Neural cell (in vitro differentiated cells): ENCODE measurements at regions not wholly inside any gene's neighbourhood (a gene's known extent, or its start where the extent isn't known, plus 50 kb on each side); places are given as distances from the start of the nearest gene placed in this dataset.

Source experiments
- H2AFZ ChIP-seq: fragments of 200-600, 300-800 bp; sonication (generic), shearing (Covaris generic); 2 replicates; pipeline ENCODE4 v1.6.0; 2014; ENCODE audit warnings: low read depth, mild to moderate bottlenecking, antibody characterized with exemption, low read length, moderate library complexity
- H3F3A ChIP-seq: fragments of 200-600 bp; shearing (Covaris generic); 2 replicates; pipeline ENCODE4 v1.6.1; 2016; ENCODE audit warnings: mild to moderate bottlenecking, moderate library complexity, mixed read lengths, antibody characterized with exemption, low read length; ENCODE audit not compliant: insufficient read depth, poor library complexity, severe bottlenecking
- H3K27ac ChIP-seq: fragments of 200-600, 300-800 bp; sonication (generic), shearing (Covaris generic); 2 replicates; pipeline ENCODE4 v1.5.1; 2014; ENCODE audit warnings: mild to moderate bottlenecking, low read length, moderate library complexity
- H3K27me3 ChIP-seq: fragments of 300-800, 200-600 bp; sonication (generic), shearing (Covaris generic); 2 replicates; pipeline ENCODE4 v1.6.0; 2014; ENCODE audit warnings: mild to moderate bottlenecking, low read depth, low read length, moderate library complexity; ENCODE audit not compliant: insufficient read depth
- H3K36me3 ChIP-seq: fragments of 300-800, 200-600 bp; sonication (generic), shearing (Covaris generic); 2 replicates; pipeline ENCODE4 v1.5.1; 2014; ENCODE audit warnings: mild to moderate bottlenecking, antibody characterized with exemption, low read length, moderate library complexity; ENCODE audit not compliant: insufficient read depth
- H3K4me2 ChIP-seq: fragments of 300-800, 200-600 bp; sonication (generic), shearing (Covaris generic); 2 replicates; pipeline ENCODE4 v1.6.0; 2014; ENCODE audit warnings: mild to moderate bottlenecking, low read length
- H3K4me3 ChIP-seq: fragments of 300-800, 200-600 bp; sonication (generic), shearing (Covaris generic); 2 replicates; pipeline ENCODE4 v1.5.1; 2014; ENCODE audit warnings: mild to moderate bottlenecking, low read length, moderate library complexity
- H3K79me2 ChIP-seq: fragments of 200-600 bp; shearing (Covaris generic); replicated peaks from 2 replicates; pipeline ENCODE4 v1.6.0; 2014; ENCODE audit warnings: mild to moderate bottlenecking, low read length, moderate library complexity; ENCODE audit not compliant: insufficient read depth
- H3K9ac ChIP-seq: fragments of 300-800, 200-600 bp; sonication (generic), shearing (Covaris generic); 2 replicates; pipeline ENCODE4 v1.6.1; 2016; ENCODE audit warnings: mild to moderate bottlenecking, low read length, mixed read lengths
- H3K9me2 ChIP-seq: fragments of 200-600 bp; shearing (Covaris generic); 2 replicates; pipeline ENCODE4 v1.6.1; 2016; ENCODE audit warnings: mild to moderate bottlenecking, low read length, mixed read lengths; ENCODE audit not compliant: insufficient read depth
- H3K9me3 ChIP-seq: fragments of 200-600, 300-800 bp; sonication (generic), shearing (Covaris generic); 2 replicates; pipeline ENCODE4 v1.6.1; 2016; ENCODE audit warnings: mild to moderate bottlenecking, mixed run types, low read length, moderate library complexity, mixed read lengths
- H4K20me1 ChIP-seq: fragments of 200-600 bp; shearing (Covaris generic); 2 replicates; pipeline ENCODE4 v1.6.1; 2016; ENCODE audit warnings: mild to moderate bottlenecking, mixed run types; ENCODE audit not compliant: insufficient read depth
- EP300 ChIP-seq: fragments of 450-650 bp; conservative IDR thresholded peaks from 2 replicates; pipeline ENCODE4 v1.6.1; 2014; ENCODE audit warnings: antibody characterized with exemption, mild to moderate bottlenecking, moderate library complexity; ENCODE audit not compliant: poor library complexity, severe bottlenecking
- EZH2 ChIP-seq: fragments of 200-600, 300-800 bp; shearing (Covaris generic), sonication (generic); IDR thresholded peaks from 2 replicates; pipeline ENCODE4 v1.6.1; 2014; ENCODE audit warnings: antibody characterized with exemption, low read length, borderline replicate concordance, mild to moderate bottlenecking; ENCODE audit not compliant: insufficient read depth, poor library complexity, severe bottlenecking
- MXI1 ChIP-seq: fragments of 450-650 bp; conservative IDR thresholded peaks from 2 replicates; pipeline ENCODE4 v1.6.1; 2014; ENCODE audit warnings: antibody characterized with exemption, mild to moderate bottlenecking; ENCODE audit not compliant: poor library complexity, severe bottlenecking
- POLR2AphosphoS5 ChIP-seq: IDR thresholded peaks from 2 replicates; pipeline ENCODE4 v1.6.1; 2012
- RAD21 ChIP-seq: fragments of 450-650 bp; conservative IDR thresholded peaks from 2 replicates; pipeline ENCODE4 v1.6.1; 2014; ENCODE audit warnings: antibody characterized with exemption, mild to moderate bottlenecking, moderate library complexity
- SMC3 ChIP-seq: fragments of 450-650 bp; conservative IDR thresholded peaks from 2 replicates; pipeline ENCODE4 v1.6.1; 2014; ENCODE audit warnings: antibody characterized with exemption, mild to moderate bottlenecking, moderate library complexity; ENCODE audit not compliant: poor library complexity
- TAF1 ChIP-seq: IDR thresholded peaks from 2 replicates; pipeline ENCODE4 v1.6.1; 2012; ENCODE audit warnings: low read depth
- TF ChIP-seq, protein P1 (sequence below): fragments of 450-650 bp; IDR thresholded peaks from 2 replicates; pipeline ENCODE4 v1.5.1; 2014; ENCODE audit warnings: antibody characterized with exemption, mild to moderate bottlenecking, moderate library complexity; ENCODE audit not compliant: poor library complexity, severe bottlenecking
- TF ChIP-seq, protein P2 (sequence below): IDR thresholded peaks from 2 replicates; pipeline ENCODE4 v1.6.1; 2012; ENCODE audit warnings: borderline replicate concordance

DNA sequence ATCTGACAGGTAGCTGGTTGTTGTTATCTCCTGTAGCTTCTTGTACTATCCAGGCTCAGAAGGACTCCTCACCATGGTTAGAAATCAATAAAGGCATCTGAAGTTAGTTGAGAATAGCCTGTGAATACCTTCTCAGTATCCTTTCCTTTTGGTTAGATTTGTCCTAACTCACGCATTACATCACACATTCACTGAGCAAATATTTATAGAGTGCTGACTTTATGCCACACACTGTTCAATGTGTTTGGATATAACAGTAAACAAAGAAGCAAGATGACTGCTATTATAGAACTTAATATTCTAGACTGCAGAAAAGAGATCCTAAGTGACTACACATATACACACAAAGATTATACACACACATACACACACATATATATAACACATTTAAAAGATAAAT is 889.9 kb upstream of the CHAC2 start:
- H3K27me3 ChIP-seq = no peaks in the 10 kb centered on the region
- H3K9ac ChIP-seq = no peak overlapping the region
- H3K9me2 ChIP-seq = no peaks in the 10 kb centered on the region
- no peaks in the 10 kb centered on the region for H3K9me3 ChIP-seq
- H3K36me3 ChIP-seq = no peaks in the 10 kb centered on the region
- TF ChIP-seq, protein P1, sequence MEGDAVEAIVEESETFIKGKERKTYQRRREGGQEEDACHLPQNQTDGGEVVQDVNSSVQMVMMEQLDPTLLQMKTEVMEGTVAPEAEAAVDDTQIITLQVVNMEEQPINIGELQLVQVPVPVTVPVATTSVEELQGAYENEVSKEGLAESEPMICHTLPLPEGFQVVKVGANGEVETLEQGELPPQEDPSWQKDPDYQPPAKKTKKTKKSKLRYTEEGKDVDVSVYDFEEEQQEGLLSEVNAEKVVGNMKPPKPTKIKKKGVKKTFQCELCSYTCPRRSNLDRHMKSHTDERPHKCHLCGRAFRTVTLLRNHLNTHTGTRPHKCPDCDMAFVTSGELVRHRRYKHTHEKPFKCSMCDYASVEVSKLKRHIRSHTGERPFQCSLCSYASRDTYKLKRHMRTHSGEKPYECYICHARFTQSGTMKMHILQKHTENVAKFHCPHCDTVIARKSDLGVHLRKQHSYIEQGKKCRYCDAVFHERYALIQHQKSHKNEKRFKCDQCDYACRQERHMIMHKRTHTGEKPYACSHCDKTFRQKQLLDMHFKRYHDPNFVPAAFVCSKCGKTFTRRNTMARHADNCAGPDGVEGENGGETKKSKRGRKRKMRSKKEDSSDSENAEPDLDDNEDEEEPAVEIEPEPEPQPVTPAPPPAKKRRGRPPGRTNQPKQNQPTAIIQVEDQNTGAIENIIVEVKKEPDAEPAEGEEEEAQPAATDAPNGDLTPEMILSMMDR = no peak
- TF ChIP-seq RAD21 = no peak
- no peak for TF ChIP-seq SMC3
- no peak for TF ChIP-seq MXI1
- TF ChIP-seq TAF1 = no peak
- TF ChIP-seq EP300 = no peak
- no peak for TF ChIP-seq EZH2
- no peak for TF ChIP-seq POLR2AphosphoS5
- TF ChIP-seq, protein P2, sequence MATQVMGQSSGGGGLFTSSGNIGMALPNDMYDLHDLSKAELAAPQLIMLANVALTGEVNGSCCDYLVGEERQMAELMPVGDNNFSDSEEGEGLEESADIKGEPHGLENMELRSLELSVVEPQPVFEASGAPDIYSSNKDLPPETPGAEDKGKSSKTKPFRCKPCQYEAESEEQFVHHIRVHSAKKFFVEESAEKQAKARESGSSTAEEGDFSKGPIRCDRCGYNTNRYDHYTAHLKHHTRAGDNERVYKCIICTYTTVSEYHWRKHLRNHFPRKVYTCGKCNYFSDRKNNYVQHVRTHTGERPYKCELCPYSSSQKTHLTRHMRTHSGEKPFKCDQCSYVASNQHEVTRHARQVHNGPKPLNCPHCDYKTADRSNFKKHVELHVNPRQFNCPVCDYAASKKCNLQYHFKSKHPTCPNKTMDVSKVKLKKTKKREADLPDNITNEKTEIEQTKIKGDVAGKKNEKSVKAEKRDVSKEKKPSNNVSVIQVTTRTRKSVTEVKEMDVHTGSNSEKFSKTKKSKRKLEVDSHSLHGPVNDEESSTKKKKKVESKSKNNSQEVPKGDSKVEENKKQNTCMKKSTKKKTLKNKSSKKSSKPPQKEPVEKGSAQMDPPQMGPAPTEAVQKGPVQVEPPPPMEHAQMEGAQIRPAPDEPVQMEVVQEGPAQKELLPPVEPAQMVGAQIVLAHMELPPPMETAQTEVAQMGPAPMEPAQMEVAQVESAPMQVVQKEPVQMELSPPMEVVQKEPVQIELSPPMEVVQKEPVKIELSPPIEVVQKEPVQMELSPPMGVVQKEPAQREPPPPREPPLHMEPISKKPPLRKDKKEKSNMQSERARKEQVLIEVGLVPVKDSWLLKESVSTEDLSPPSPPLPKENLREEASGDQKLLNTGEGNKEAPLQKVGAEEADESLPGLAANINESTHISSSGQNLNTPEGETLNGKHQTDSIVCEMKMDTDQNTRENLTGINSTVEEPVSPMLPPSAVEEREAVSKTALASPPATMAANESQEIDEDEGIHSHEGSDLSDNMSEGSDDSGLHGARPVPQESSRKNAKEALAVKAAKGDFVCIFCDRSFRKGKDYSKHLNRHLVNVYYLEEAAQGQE = no peak
- no peaks in the 10 kb centered on the region for H3F3A ChIP-seq
- H3K4me3 ChIP-seq = no peak overlapping the region
- no peak overlapping the region for H3K27ac ChIP-seq
- H4K20me1 ChIP-seq = no peaks in the 10 kb centered on the region
- H3K4me2 ChIP-seq = no peak overlapping the region
- H3K79me2 ChIP-seq = no peaks in the 10 kb centered on the region
- no peak overlapping the region for H2AFZ ChIP-seq

DNA sequence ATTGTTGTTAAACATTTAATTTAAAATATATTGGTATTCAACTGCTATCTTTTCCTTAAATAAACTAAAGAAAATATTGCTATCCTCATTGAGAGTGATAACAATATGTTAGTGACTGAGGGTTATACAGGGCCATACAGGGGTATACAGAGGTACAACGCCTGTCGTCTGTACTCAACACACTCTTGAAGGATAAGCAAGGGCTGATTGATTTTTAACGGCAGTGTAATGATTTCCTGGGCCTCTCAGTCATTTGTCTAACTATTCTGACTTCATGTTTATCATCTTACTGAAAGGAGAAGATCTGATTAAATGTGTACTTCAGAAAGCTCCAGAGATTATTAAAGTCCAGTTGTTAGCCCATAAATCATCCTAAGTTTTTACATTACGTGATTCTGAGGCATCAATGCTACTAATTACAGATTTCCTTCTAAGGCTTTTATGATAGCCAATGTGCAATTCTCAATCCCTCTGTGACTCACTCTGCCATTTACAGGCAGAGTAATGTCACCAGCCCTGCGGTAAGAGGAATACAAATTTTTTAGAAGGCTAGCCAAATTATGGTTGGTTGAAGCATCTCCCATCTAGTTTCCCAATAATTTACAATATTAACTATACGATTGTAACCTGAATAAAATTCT is 893.0 kb upstream of the CHAC2 start:
- Histone ChIP-seq H3K27me3 (no peaks in the 10 kb centered on the region), H3F3A (no peaks in the 10 kb centered on the region), H3K79me2 (no peaks in the 10 kb centered on the region), H3K4me2 (no peak overlapping the region), H3K9me2 (no peaks in the 10 kb centered on the region), H2AFZ (no peak overlapping the region), H4K20me1 (no peaks in the 10 kb centered on the region), H3K36me3 (no peaks in the 10 kb centered on the region), H3K9ac (no peak overlapping the region), H3K9me3 (no peaks in the 10 kb centered on the region), H3K27ac (no peak overlapping the region), H3K4me3 (no peak overlapping the region)
- TF ChIP-seq POLR2AphosphoS5 = no peak
- TF ChIP-seq, protein P1 = no peak
- no peak for TF ChIP-seq MXI1
- no peak for TF ChIP-seq EZH2
- TF ChIP-seq EP300 = no peak
- TF ChIP-seq SMC3 = no peak
- TF ChIP-seq, protein P2 = no peak
- TF ChIP-seq RAD21 = no peak
- TF ChIP-seq TAF1 = no peak
